ENCODE measurements at regions not wholly inside any gene's neighbourhood (a gene's known extent, or its start where the extent isn't known, plus 50 kb on each side); places are given as distances from the start of the nearest gene placed in this dataset.

- no peak overlapping the region for H3K27ac ChIP-seq
- no peaks in the 10 kb centered on the region for H3K9me3 ChIP-seq
- TF ChIP-seq EP300 (IDR thresholded peaks at IDR 0.05) (no peak), POLR2AphosphoS5 (IDR thresholded peaks at IDR 0.05) (no peak), POLR2A (IDR thresholded peaks at IDR 0.05) (no peak)
- TF ChIP-seq, protein P1, sequence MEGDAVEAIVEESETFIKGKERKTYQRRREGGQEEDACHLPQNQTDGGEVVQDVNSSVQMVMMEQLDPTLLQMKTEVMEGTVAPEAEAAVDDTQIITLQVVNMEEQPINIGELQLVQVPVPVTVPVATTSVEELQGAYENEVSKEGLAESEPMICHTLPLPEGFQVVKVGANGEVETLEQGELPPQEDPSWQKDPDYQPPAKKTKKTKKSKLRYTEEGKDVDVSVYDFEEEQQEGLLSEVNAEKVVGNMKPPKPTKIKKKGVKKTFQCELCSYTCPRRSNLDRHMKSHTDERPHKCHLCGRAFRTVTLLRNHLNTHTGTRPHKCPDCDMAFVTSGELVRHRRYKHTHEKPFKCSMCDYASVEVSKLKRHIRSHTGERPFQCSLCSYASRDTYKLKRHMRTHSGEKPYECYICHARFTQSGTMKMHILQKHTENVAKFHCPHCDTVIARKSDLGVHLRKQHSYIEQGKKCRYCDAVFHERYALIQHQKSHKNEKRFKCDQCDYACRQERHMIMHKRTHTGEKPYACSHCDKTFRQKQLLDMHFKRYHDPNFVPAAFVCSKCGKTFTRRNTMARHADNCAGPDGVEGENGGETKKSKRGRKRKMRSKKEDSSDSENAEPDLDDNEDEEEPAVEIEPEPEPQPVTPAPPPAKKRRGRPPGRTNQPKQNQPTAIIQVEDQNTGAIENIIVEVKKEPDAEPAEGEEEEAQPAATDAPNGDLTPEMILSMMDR (IDR thresholded peaks at IDR 0.05), result no peak
- no peaks in the 10 kb centered on the region for H3K36me3 ChIP-seq
- H3K4me1 ChIP-seq, result no peaks in the 10 kb centered on the region
- intact Hi-C loops (cut with DNase I; ENCODE audit: low total_unique reads), result no loop called here
- WGBS, 5 donors, result 48 to 61% (median 54%) methylated on average over 5 of the region's 5 CpGs
- no peak for DNase-seq
- no peaks in the 10 kb centered on the region for H3K27me3 ChIP-seq
- no peak overlapping the region for H3K4me3 ChIP-seq
Observed at GRCh38 chr13:38415233-38415632, 65.6 kb downstream of the UFM1 start.

DNA sequence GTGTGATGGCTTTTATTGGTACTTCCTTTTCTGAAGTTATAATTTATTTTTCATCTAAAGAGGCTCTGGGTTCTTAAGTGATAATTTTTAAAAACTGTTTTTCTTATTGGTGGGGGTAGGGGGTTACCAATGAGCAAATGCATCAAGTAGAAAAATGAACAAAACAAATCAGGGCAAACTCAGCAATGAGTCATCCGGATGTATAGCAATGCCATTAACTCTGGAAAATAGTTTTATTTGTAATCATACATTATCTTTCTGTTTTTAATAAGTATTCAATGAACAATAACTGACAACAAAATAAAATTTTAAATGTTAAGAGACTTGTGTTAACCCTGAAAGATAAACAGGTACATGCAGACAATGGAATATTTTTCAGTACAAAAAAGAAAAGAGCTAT, 67.6 kb downstream of the UFM1 start:
- no peaks in the 10 kb centered on the region for H3K27me3 ChIP-seq
- WGBS, 5 donors, result 88 to 96% (median 94%) methylated on average over 1 of the region's 1 CpG
- intact Hi-C loops (cut with DNase I; ENCODE audit: low total_unique reads), result no loop called here

GRCh38 chr13:38417727-38418126, 68.1 kb downstream of the UFM1 start:
- H3K4me1 ChIP-seq, result no peaks in the 10 kb centered on the region
- H3K27me3 ChIP-seq, result no peaks in the 10 kb centered on the region
- no peaks in the 10 kb centered on the region for H3K36me3 ChIP-seq
- no peaks in the 10 kb centered on the region for H3K9me3 ChIP-seq
- peak in 1 of 2 donors; percentile 7 for DNase-seq
- no peak overlapping the region for H3K27ac ChIP-seq
- WGBS, 5 donors, result 71 to 81% (median 78%) methylated on average over 2 of the region's 2 CpGs
- TF ChIP-seq POLR2A (IDR thresholded peaks at IDR 0.05), result no peak
- TF ChIP-seq, protein P1 (IDR thresholded peaks at IDR 0.05), result peak in 1 of 7 experiments; percentile 11
- intact Hi-C loops (cut with DNase I; ENCODE audit: low total_unique reads), result no loop called here
- no peak overlapping the region for H3K4me3 ChIP-seq

More for the DNA sequence above, 67.6 kb downstream of the UFM1 start:
- Histone ChIP-seq H3K4me1 (no peaks in the 10 kb centered on the region), H3K27ac (no peak overlapping the region), H3K9me3 (no peaks in the 10 kb centered on the region), H3K4me3 (no peak overlapping the region), H3K36me3 (no peaks in the 10 kb centered on the region)
- no peak for DNase-seq
- TF ChIP-seq, protein P1 (IDR thresholded peaks at IDR 0.05), result no peak
- TF ChIP-seq POLR2AphosphoS5 (IDR thresholded peaks at IDR 0.05) (no peak), EP300 (IDR thresholded peaks at IDR 0.05) (no peak), POLR2A (IDR thresholded peaks at IDR 0.05) (no peak)

DNA sequence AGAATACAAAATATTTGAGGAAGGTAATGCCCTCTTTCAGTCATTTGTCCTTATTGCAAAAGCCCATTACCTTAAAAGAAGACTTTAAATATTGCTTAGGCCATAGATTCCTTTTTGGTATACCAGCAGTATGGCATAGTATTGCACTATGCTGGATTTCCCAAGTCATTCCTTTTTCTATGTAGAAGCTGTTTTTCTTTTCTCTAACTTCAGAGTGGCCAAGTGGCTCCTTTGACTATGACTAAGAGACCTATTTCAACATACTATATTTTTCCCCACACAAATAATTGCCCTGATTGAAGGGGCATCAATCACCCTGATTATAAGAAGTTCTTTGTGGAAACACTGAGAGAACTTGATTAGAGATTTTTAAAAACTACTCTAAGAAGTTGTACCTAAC, 68.6 kb downstream of the UFM1 start:
- intact Hi-C loops (cut with DNase I; ENCODE audit: low total_unique reads), result no loop called here
- no peak for DNase-seq
- Histone ChIP-seq H3K27me3 (no peaks in the 10 kb centered on the region), H3K36me3 (no peaks in the 10 kb centered on the region), H3K4me3 (no peak overlapping the region), H3K4me1 (no peaks in the 10 kb centered on the region), H3K9me3 (no peaks in the 10 kb centered on the region), H3K27ac (no peak overlapping the region)
- TF ChIP-seq POLR2AphosphoS5 (IDR thresholded peaks at IDR 0.05) (no peak), EP300 (IDR thresholded peaks at IDR 0.05) (no peak), POLR2A (IDR thresholded peaks at IDR 0.05) (no peak)
- TF ChIP-seq, protein P1 (IDR thresholded peaks at IDR 0.05), result no peak
